DMS 273 (cell line): ENCODE measurements at regions not wholly inside any gene's neighbourhood (a gene's known extent, or its start where the extent isn't known, plus 50 kb on each side); places are given as distances from the start of the nearest gene placed in this dataset.
"Not testable (repeated sequence)": the region's sequence is repeated elsewhere in the genome, so short reads cannot be mapped to it uniquely, and the experiment has no call there.

Experiments used
- DNase-seq: peaks from one replicate; lab custom pipeline; 2025; ENCODE audit not compliant: unreplicated experiment; lab: John Stamatoyannopoulos, UW

DNA sequence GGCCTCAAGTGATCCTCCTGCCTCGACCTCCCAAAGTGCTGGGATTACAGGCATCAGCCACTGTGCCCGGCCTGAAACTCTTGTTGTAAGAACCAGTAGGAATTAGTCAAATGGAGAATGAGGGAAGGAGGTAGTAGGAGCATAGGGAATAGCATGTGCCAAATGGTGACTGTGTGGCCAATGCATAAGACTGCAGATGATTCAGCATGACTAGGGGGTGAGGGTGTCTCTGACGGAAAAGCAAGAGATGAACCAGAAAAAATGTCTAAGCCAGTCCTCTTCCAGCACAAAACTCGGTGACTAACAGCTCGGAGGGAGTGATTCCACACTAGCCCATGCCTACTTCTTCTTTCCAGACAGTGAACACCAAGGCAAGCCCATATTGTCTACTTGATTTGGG lies 58.2 kb upstream of the DUSP21 start:
- DNase-seq, result no peak

DNA sequence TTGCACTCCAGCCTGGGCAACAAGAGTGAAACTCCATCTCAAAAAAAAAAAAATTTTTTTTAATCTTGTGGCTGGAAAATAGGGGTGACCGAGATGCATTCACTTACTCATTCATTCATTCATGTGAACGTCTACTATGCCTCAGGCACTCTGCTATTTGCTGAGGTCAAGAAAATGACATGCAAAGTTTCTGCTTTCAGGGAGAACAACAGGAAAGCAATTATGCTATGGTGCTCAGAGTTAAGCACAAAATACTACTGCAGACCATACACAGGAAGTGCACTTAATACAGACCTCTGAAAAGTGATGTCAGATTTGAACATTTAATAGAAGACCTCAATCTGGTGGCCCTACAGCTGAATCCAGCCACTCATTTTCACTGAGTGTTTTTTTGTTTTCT lies 59.6 kb upstream of the DUSP21 start:
- DNase-seq, result no peak

DNA sequence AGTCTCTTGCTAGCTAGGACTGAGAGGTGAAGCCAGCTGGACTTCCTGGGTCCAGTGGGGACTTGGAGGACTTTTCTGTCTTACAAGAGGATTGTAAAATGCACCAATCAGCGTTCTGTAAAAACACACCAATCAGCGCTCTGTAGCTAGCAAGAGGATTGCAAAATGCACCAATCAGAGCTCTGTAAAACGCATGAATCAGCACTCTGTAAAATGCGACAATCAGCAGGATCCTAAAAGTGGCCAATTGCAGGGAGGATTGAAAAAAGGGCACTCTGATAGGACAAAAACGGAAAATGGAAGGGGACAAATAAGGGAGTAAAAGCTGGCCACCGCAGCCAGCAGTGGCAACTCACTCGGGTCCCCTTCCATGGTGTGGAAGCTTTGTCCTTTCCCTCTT lies 65.6 kb upstream of the DUSP21 start:
- no peak for DNase-seq

DNA sequence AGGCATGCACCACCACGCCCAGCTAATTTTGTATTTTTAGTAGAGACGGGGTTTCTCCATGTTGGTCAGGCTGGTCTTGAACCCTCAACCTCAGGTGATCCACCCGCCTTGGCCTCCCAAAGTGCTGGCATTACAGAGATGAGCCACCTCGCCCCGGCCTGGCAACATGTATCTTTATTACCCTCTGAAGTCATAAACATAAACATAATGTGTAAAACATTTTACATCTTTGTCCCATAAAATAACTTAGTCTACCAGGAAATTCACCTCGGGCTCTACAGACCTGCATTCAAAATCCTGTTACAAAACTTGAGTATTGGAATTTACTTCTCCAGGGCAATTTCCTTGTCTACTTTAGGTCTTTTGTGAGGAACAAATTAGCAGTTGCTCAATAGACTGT lies 68.1 kb upstream of the DUSP21 start:
- DNase-seq, result no peak

DNA sequence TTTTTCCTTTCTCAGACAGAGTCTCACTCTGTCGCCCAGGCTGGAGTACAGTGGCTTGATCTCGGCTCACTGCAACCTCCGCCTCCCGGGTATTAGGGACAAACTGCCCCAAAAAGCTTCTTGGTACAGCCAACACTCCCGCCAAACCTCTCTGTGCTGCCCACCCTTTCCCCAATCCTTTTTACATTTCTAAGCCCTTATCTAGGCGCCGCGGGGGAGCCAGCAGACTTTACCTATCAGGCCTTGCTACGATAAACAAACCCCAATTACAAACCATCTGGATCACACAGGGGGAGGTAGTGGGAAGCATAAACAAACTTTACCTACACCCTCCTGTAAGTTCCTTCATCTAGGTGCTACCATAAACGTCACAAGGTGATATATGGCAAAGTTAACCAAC lies 69.8 kb upstream of the DUSP21 start:
- DNase-seq, result not testable (repeated sequence)

DNA sequence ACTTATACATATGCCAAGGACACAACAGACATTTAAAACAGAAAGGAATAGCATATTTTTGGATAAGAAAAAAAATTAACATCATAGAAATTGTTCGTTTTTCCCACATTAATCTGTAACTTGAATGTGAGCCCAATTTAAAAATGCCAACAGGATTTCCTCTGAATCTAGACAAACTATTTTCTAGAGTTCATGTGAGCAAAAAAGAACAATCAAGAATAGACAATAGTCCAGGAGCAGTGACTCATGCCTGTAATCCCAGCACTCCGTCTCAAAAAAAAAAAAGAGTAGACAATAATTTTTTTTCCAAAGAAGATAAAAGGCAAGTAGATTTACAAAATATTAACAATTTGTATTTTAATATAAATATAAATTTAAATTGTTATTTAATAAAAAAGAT lies 73.7 kb upstream of the DUSP21 start:
- DNase-seq, result no peak

DNA sequence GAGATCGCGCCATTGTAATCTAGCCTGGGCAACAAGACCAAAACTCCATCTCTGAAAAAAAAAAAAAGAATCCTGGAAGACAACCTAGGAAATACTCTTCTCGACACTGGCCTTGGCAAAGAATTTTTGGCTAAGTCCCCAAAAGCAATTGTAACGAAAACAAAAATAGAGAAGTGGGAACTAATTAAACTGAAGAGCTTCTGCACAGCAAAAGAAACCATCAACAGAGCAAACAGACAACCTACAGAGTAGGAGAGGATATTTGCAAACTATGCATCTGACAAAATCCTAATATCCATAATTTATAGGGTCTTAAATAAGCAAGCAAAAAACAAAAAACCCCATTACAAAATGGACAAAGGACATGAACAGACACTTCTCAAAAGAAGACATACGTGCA lies 76.5 kb upstream of the DUSP21 start:
- no peak for DNase-seq

DNA sequence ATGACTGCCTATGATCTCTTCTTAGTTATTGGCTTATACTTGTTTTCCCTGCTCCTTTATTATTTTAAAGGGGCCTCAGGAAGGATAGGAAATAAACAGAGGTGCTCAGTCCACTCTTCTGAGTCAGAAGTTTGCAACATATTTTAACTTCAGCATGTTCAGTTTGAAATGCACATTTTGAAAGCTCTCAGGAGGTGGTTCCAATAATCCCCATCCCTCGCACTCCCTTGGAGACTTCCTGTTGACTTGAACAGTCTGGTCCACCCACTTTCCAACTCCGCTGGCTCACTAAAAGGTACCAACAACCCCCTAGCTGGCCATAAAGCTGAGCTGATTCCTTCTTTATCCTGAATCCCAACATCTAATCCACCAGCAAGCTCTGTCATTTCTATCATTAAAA lies 78.3 kb upstream of the DUSP21 start:
- no peak for DNase-seq

DNA sequence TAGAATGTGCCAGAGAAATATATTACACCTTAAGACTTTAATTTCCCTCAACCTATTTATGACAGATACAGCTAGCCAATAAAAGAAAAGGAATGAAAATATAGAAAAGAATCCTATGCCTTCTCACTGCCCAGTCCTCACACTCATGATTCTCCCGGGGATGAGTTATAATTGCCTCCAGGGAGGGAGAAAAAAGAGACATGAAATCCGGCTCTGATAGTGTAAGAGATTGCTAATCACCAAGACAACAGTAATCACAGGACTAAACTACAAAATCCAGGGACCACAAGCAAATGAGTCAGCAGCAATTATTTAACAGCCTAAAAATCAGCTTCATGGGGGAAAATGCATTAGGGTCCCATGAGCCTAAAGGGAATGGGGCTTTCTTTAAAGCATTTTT lies 95.9 kb upstream of the DUSP21 start:
- DNase-seq, result no peak

DNA sequence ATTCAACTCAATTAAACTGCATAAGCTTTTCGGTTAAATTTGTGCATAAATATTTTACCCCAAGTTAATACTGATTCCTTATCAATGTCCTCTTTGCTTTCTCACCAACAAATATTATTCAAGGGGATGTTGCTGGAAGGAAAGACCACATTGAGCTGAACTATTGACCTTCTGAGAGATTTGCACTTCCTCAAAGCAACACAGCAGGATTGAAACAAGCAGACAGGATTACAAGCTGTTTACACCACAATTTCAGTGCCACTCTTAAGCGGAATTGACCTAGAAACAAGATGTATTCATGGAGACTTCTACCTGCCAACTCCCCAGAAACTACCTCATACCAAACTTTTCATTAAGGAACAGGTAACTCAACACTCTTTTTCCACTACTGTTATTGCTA lies 96.5 kb upstream of the DUSP21 start:
- DNase-seq, result no peak

DNA sequence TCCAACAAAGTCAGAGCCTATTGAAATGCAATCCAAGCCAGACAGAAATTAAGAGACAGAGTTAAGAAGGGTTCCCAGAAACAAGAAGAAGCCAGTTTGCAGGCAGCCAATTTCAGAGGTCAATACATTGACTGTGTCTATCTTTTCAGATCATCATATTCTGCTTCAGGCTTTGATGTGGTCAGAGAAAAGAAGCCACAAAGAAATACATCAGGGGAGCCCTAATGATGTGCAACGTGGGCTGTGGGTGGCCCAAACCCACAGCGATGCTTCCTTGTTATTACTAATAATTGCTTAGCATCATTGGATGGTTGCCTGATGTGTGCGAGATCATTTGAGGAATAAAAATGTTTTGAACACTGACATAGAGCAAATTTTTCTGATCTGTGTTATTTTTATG lies 99.0 kb upstream of the DUSP21 start:
- DNase-seq, result no peak

DNA sequence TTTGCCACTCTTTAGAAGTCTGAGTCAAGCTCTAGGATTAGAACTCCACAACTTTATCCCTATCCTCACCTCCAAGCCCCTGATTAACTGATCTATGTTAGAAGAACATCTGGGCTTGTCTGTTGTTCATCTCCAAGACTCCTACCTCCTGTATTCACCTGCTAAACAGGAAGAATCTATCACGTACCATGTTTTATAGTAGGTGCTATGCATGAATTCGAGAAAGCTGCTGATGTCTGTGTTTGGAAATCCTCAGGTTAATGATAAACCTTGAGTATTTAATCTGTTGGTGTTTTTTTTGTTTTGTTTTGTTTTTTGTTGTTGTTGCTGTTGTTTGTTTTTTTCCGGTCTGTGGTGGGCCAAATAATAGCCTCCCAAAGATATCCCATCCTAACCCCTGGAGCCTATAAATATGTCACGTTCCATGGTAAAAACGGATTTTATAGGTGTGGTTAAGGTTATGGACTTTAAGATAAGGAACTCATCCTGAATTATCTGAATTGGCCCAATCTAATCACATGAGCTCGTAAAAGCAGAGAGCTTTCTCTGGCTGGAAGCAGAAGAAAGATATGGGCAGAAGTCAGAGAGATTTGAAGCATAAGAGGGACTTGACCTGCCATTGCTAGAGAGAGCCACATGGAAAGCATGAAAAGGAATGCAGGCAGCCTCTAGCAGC lies 101.2 kb upstream of the DUSP21 start:
- DNase-seq, result no peak

DNA sequence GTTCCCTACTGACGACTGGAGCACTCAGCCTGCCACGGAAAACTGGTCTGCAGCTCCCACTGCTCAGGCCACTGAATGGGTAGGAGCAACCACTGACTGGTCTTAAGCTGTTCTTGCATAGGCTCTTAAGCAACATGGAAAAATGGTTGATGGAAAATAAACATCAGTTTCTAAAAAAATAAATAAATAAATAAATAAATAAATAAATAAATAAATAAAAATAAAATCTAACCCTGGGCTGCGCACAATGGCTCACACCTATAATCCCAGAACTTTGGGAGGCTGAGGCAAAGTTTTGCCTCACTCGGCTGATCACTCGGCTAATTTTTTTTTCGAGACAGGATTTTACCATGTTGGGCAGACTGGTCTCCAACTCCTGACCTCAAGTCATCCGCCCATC lies 102.0 kb upstream of the DUSP21 start:
- DNase-seq, result not testable (repeated sequence)

DNA sequence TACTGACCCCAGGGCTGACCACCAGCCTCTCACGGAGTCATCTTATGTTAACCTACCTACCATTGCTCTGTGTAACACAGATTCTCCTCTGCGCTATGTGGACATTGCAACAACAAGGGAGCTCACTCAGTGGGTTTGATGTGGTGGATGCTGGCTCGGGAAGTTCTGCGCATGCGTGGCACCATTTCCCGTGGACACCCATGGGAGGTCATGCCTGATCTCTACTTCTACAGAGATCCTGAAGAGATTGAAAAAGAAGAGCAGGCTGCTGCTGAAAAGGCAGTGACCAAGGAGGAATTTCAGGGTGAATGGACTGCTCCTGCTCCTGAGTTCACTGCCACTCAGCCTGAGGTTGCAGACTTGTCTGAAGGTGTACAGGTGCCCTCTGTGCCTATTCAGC lies 102.4 kb upstream of the DUSP21 start:
- not testable (repeated sequence) for DNase-seq

DNA sequence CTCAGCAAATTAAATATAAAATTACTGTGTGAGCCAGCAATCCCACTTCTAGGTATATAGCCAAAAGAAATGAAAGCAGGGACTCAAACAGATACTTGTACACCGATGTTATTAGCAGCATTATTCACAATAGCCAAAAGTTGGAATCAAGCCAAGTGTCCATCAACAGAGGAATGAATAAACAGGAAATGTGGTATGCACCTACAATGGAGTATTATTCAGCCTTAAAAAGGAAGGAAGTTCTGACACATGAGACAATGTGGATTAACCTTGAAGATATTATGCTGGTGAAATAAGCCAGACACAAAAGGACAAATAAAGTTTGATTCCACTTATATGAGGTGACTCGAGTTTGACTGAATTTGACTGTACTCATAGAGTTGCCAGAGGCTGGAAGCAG lies 108.3 kb upstream of the DUSP21 start:
- DNase-seq, result no peak

DNA sequence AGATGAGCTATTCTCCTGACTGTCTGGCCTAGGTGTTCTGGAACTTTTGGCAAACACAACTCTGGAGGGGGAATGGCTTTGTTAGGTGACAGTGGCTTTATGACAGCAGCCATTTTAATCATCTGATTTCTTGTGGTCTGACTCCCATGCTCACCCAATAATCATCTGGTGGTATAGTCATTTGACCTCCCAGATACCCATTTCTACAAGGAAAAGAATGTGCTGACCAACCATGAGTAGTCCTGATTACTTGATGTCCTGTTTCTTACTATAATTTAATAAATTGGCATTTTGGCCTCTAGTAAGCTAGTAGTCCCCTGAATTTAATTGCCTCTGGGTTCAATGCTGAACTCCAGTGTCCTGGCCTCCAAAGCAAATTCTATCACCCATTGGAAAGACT lies 109.9 kb upstream of the DUSP21 start:
- no peak for DNase-seq

DNA sequence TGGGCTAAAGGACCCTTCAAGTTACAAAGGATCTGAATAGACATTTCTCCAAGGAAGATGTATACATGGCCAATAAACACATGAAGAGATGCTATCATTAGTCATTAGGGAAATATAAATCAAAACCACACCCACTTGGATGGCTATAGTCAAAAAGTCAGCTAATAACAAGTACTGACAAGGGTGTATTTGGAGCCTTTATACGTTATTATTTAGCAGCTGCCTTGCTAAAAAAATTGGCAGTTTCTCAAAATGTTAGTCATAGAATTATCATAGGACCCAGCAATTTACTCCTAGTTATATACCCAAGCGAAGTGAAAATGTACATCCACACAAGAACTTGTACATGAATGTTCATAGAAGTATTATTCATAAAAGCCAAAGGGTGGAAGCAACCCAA lies 112.7 kb upstream of the DUSP21 start:
- no peak for DNase-seq

DNA sequence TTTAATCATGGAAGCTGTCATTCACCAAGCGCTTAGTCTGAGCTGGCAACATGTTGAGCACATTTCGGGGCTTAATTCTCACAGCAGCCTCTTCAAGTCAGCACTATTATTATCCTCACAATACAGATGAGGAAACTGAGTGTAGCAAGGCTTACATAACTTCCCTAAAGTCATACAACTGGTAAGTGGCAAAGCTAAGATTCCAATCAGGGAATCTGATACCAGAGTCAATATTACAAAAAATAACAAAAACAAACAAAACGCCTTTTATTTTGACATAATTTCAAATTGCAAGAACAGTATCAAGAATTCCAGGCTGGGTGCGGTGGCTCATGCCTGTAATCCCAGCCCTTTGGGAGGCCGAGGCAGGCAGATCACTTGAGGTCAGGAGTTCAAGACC lies 120.4 kb upstream of the DUSP21 start:
- DNase-seq, result no peak

DNA sequence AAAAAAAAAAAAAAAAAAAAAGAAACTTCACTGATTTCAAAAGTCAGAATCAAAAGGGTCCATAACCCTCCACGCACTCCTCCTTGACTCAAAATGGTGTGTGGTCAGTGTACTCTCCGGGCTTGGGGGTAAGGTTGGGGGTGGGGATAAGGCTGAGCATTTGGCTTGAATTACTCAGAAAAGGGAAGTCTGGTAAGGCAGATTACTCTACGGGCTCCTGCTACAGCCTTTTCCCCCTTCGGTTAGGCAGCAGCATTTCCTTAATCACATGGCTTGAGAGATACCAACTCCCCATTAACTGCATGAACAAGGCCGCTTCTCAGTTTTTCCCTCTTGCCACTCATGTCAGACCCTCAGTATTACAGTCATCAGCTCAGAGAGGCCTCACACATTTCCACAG lies 135.4 kb upstream of the DUSP21 start:
- DNase-seq, result no peak

DNA sequence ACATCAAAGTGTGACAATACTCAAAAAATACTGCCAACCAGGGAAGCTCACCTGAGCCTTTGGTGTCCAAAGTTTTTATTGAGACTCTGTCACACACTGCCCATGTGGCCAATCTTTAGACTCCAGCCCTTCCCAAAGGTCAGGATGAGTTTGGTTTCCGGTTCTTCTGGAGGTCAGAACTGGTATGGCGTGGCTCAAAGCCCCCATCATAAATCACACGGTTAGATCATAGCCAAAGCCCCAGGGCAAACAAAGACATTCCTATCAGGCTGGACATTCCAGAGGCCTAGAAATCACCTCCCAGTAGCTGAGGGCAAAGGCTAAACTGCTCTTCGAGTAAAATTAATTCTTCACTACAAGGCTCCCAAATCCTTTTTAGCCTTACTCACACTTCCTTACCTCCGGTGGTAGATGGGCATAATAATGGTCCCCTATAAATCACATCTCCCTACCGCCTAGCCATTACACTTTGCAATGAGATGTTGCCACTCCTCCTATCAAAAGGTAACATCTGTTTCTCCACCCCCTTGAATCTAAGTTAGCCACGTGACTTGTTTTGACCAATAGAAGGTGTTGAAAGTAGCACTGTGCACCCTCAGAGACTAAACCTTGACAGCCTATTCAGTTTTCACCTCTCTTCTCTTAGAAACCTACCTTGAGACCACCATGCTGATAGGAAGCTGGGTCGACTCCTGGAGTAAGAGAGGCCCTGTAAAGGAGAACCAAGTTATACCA lies 137.8 kb upstream of the DUSP21 start:
- DNase-seq, result no peak

DNA sequence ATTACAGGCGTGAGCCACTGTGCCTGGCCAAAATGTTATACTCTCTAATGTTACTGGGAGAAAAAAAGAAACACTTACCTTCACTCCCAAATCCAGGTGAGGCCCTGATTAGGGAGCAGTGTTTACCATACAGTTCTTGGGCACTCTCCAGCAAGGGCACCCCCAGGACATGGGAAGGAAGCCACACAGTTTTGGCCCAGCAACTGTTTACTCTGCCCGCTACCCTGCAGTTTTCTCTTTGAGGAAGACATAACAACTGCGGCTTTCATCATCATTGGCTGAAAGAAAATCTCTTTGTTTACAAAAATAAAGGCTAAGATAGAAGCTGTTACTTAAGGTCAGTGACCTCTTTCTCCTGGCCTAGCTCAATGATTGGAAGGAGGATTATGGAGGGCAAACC lies 145.5 kb upstream of the DUSP21 start:
- no peak for DNase-seq

DNA sequence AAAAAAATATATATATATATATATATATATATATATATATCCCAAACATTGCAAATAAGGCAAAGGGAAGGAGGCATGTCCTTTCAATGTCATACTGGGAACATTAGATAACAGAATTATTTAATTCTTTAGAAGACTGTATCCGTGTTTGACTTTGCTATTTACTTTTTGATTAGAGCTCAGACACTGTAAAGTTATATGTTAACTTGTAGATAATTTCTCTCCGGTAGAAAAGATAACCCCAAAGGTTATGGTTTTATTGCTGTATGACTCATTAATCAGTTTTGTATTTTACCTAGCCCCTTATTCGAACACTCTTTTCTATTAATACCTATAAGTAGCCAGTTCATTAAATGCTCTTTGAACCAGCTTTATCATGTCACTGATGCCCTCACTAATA lies 150.6 kb upstream of the DUSP21 start:
- DNase-seq, result no peak

DNA sequence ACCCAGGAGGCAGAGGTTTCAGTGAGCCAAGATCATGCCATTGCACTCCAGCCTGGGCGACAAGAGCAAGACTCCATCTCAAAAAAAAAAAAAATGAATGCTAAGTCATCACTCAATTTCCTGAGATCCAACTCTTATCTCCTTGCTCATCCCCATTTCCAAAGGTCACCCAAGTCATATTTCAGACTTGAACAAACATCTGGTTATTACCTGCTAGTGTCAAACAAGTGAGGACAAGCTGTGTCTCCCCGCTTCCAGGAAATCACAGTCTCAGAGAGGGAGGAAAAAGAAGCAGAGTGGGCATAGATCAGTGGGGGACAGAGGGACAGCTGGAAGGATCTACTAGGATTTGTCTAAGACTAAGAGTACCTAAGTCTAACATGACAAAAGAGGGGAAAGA lies 147.5 kb upstream of the FUNDC1 start:
- no peak for DNase-seq
